DMS79 (cell line): ENCODE measurements at regions not wholly inside any gene's neighbourhood (a gene's known extent, or its start where the extent isn't known, plus 50 kb on each side); places are given as distances from the start of the nearest gene placed in this dataset.

Experiments
- DNase-seq: peaks from one replicate; lab custom pipeline; 2025; lab: John Stamatoyannopoulos, UW

GRCh38 chr5:164394686-164395194 is 889.3 kb downstream of the MAT2B start:
- DNase-seq, result no peak

GRCh38 chr5:164412531-164412930 is 907.1 kb downstream of the MAT2B start:
- DNase-seq, result no peak

GRCh38 chr5:164420161-164420560 is 914.7 kb downstream of the MAT2B start:
- no peak for DNase-seq

GRCh38 chr5:164422400-164422799 is 917.0 kb downstream of the MAT2B start:
- no peak for DNase-seq

DNA sequence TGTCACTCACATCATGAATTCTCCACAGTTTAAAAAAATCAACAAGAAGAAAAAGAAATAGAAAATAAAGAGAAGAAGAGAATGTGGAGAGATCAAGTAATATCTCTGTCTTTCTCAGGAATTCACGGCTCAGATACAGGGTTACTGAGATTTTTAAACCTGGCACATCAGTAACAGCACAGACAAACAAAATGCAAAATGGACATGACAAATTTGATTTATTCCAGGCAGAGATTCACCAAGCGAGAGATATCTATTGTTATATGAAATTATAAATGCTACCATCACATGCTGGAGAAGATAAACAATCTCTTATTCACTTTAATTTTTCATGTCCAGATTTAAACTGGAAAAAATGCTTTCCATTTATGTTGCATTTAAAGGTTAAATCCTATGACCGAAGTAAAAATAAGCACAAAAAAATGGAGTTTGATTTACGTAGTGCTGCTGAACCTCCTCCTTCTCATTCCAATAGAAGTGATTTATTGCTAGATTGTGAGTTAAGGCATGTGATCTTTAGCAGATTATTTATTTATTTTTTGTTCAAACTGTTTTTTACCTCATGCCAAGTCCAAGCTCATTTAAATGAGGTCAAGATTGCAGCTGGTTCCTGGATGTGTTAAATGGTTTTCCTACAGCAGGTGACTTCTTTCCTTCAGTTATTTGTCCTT is 926.4 kb downstream of the MAT2B start:
- no peak for DNase-seq

DNA sequence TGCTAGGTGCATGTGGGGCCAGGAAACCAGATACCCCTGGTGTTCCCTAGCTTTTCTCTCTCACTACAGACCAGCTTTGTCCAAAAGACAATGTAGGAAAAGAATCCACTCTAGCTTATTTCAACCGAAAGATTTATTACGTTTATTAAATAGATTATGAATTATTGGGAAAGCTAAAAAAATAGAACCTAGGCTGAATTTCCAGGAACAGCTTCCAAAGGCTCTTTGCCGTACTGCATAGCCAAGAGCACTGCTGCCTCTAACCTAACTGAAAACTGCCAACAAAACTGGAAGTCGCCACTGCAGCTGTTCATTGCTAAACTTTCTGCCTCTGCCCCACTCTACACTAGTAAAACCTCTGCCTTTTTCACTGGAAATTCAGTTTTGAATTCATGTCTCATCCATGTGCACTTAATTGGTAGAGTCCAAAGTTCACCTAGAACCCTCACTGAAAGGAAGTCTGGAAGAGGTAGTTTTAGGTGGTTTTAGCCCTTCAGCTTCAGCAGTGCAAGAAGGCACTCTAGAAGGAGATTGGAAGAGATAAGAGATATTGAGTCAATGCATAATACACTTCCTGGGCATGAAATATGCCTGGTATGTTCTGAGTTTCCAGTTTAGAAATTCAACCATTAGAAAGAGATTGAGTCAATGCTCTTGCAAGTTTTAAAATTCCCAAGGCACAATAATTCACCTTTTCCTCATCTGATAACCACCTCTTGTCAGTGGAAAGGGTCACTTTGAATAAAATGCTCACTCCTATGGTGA is 927.9 kb downstream of the MAT2B start:
- DNase-seq, result no peak

GRCh38 chr5:164435576-164435975 is 930.2 kb downstream of the MAT2B start:
- DNase-seq, result no peak

DNA sequence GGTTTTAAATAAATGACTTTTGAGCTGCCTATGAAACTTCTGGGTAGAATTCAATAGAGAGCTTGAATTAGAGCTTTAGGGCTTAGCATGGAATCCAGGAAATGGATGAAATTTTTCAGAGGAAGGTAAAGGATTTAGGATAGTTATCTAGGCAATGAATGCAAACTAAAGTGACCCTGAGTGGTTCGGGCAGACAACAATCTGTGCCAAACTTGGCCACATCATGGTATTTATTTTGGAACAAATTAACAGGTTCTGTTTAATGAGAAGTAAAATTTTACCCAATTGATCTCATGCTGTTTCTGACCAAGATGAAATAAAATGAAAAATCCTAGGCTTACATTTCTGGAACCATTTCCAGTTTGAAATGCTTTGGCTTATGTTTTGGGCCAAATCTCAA is 934.4 kb downstream of the MAT2B start:
- DNase-seq, result no peak

- no peak for DNase-seq
These were observed 944.0 kb downstream of the MAT2B start for GRCh38 chr5:164449460-164449859.

DNA sequence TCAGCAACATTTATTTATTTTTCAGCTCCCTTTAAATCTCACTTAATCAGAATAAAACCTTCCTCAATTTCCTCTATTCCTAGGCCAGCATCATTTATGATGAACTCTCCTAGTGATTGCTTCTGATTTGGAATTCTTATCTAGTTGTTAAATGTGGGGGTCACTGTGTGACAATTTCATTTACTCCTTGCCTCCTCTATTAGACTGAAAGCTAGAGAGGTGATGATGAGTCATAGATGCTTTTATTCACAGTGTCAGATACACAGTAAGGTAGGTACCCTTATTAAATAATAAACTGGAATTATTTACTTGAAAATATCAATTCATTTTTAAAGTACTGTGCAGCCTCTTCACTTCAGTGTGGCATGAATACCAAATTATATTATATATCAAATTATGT is 960.6 kb downstream of the MAT2B start:
- DNase-seq, result no peak

DNA sequence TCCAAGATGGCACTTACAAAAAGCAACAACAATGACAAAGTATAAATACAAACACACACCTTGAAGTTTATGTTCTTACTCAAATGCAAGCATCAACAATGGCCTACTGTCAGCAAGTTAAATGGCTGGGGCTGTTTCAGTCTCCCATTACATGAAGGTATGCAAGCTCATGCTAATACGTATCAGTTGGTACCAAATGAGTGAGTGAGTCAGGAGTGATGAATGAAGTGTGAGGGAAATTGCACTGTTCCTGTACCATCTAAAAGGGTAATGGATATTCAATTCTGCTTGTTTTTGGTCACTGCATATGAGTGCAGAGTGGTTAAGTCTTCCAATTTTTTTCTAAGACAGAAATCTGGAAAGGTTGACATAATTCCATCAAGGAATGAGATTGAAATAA is 964.9 kb downstream of the MAT2B start:
- DNase-seq, result no peak

- DNase-seq, result peak; percentile 40
These were observed 966.7 kb downstream of the MAT2B start for GRCh38 chr5:164472165-164472564.

DNA sequence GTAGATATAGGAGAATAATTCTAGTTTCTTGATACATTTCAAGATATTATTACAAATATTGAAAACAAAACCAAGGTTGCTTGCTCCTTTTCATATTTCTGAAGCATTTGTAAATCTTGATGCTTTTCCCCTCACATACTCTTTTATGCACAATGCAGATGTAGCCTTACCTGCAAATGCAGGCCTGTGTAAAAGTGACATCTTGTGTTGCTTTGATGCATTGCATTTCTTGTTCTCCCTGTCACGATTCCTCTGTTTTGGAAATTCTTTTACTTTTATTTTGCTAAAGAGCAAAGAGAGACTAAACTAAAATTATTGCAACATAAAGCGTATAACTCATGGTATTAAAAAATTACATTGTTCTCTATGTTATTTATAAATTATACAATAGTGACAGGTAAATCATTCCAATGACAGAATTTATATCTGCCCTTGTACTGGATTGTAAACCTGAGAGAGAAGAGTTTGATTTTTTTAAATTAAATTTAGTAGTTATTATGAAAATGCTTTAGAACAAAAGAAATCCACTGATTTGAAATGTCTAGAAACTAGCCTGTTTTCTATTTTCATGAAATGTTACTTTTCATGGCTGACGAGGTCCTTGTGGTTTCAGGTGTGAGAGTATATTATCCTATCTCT is 970.0 kb downstream of the MAT2B start:
- no peak for DNase-seq

DNA sequence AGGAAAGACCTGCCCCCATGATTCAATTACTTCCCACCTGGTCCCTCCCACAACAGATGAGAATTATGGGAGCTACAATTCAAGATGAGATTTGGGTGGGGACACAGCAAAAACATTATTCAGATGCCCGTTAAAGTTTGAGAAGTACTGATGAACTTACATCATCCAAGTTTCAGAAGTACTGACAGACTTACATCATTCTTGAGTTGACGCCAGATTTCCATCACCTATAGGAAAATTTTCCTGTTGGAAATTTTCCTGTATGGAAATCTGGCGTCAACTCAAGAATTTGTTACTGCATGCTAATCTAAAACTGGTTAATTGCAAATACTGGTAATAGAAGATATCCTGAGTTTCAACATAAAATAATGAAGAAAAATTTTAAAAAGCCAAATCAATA is 975.9 kb downstream of the MAT2B start:
- DNase-seq, result no peak

- no peak for DNase-seq
These were observed 976.9 kb downstream of the MAT2B start for GRCh38 chr5:164482351-164482750.

- no peak for DNase-seq
These were observed 979.5 kb downstream of the MAT2B start for GRCh38 chr5:164484948-164485347.

DNA sequence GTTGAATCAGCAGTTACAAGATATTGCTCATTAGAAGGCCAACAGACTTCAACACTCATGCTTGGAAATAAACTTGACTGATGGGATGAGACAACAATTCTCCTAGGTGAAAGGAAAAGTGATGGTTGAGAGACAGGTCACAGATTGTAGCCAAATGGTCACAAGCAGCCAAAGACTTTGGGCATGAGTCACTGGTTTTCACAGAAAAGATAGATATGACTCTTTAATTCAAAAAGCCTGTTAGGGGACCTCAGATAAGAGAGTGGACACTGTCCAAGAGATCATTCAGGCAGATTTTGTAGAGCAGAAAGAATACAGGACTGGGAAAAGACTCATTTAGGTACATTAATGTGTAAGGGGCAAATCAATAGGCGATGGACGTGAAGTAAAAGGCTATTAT is 982.5 kb downstream of the MAT2B start:
- DNase-seq, result no peak

DNA sequence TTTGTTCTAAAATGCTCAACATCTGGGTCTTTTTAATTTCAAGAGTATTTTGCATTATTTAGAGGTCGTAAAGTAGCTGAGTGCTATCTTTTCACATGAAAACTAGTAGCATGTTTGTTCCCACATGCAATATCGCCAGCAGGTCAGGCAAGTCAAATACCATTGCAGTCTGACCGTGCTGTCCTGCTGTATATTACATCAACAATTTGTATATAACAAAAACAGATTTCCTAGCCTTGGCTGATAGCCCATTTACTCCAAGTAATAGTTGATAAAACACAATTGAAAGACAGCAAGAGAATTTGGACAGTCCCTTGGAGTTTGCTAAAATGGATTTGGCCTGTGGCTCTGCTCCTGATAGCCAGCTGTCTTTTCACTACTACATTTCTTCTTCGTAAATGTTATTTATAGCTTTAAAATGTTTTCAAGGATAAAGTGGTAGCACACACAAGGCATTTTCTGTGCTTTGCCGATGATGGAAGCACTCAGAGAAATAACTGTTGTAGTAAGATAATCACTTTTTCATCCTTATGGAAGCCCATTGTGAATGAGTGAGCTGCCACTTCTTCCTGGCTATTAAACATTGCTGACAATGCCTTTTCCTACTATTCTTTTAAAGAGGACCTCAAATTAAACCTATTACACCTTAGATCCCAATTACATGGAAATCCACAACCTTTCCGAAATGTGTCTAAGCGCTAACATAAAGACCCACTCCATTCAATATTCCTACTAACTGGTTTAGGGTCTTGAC is 992.1 kb downstream of the MAT2B start:
- no peak for DNase-seq

DNA sequence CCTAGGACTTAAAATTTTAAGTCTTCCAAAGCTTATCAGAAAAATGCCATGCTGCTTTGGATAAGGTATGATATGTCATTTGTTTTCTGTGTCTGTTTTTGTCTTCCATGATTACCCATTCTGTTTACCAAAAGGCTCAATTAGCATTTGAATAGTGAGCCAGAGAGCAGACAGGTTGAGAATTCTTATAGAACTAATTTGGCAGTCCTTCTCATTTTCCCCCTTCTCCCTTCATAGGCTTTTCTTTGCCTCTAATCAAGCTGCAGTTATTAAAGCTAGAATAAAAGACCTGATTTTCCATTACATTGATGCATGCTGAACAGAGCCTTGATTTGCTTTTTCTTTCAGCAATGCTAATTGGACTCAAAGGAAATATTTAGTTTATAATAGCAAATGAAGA is 993.0 kb downstream of the MAT2B start:
- DNase-seq, result no peak

DNA sequence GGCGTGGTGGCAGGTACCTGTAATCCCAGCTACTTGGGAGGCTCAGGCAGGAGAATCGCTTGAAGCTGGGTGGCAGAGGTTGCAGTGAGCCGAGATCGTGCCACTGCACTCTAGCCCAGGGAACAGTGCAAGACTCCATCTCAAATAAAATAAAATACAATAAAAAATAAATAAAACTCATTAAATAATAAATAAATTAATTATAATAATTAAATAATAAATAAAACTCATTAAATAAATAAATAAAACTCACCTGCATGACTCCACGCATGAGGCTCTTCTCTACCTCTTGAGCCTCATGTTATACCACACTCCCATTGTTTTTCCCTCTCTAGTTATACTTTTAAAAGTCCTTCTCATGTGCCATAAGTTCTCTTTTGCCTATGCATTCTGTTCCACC is 995.4 kb downstream of the MAT2B start:
- DNase-seq, result no peak

DNA sequence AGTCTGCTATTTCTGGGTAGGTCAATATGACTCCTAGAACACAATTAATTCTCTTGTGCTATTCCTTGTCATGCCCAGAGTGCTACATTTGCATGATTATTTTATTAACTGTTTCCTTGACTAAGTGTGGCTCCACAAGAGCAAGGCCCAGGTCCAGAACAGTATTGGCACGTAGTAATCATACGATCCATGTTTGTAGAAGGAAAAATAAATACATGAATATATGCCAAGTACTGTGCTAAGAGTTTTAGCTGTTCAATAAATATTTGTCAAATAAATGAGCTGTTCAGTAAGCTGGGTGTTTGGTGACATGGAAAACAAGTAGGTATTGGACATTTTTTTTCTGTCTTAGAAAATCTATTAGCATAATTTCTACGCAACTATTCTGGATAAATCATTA is 995.9 kb downstream of the MAT2B start:
- DNase-seq, result no peak

DNA sequence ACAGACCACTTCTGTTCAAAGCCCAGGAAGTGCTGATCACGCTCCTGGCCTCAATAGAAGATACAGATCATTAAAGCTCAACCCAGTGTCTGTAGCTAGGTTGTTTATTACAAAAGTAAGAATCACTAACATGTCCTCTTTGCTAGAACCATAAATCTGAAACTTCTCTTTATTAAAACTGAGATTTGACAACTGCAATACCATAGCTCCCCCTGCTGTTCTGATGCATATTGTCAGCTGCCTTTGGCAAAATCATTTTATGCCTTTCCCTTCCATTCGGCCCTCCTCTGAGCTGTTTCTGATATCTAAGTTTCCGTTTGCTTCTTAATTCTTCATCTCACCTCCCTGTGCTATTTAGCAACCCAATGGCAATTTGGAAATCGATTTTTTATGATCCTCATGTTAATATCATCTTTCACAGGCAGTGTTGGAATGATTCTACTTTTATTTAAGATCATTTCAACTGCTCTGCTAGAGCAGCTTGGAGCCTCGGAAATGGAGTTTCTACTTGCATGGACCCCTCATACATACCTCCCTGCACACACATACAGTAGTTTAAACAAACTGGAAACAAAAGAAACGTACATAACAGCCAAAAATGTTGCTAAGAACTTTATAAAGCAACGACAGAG is 998.8 kb downstream of the MAT2B start:
- DNase-seq, result no peak
